Upper lobe of left lung (tissue), 6 donors: ENCODE measurements at regions not wholly inside any gene's neighbourhood (a gene's known extent, or its start where the extent isn't known, plus 50 kb on each side); places are given as distances from the start of the nearest gene placed in this dataset.
"Not testable (repeated sequence)": the region's sequence is repeated elsewhere in the genome, so short reads cannot be mapped to it uniquely, and the experiment has no call there.

Experiments
- ATAC-seq, 2 donors: fragments of 200-7000 bp; cut with Tn5 transposase; one replicate each; pipeline ENCODE4 v1.9.1; 2022; ENCODE audit warnings: mild to moderate bottlenecking in 2 of 2, moderate library complexity in 2 of 2; ENCODE audit not compliant: low FRiP score in 2 of 2
- DNase-seq, 2 donors: peaks; one replicate each; pipeline ENCODE4 v3.0.0-alpha.2; 2019 to 2020
- H3K27ac ChIP-seq, 4 donors: fragments of 200-600 bp; sonication (generic); one replicate each; pipeline ENCODE4 v1.5.1; 2016 to 2019
- H3K27me3 ChIP-seq, 4 donors: fragments of 200-600 bp; sonication (generic); one replicate each; pipeline ENCODE4 v1.5.1; 2017 to 2019
- H3K36me3 ChIP-seq, 4 donors: fragments of 200-600 bp; sonication (generic); one replicate each; pipeline ENCODE4 v1.5.1; 2016 to 2019
- H3K4me1 ChIP-seq, 4 donors: fragments of 200-600 bp; sonication (generic); one replicate each; pipeline ENCODE4 v1.5.1; 2018 to 2019
- H3K4me3 ChIP-seq, 4 donors: fragments of 200-600 bp; sonication (generic); one replicate each; pipeline ENCODE4 v1.5.1; 2017 to 2019; ENCODE audit warnings: mild to moderate bottlenecking in 2 of 4, moderate library complexity in 1 of 4
- H3K9me3 ChIP-seq, 4 donors: fragments of 200-600 bp; sonication (generic); one replicate each; pipeline ENCODE4 v1.5.1; 2018 to 2019
- EP300 ChIP-seq, 4 donors: sonication (generic); formaldehyde crosslinking; IDR thresholded peaks; one replicate each; pipeline ENCODE4 v1.5.1; 2017; ENCODE audit warnings: antibody characterized with exemption in 4 of 4, control low read depth in 2 of 4
- POLR2A ChIP-seq, 4 donors: fragments of 450-650 bp; IDR thresholded peaks; one replicate each; pipeline ENCODE4 v1.5.1; 2016 to 2017; ENCODE audit warnings: antibody characterized with exemption in 4 of 4, mild to moderate bottlenecking in 2 of 4
- POLR2AphosphoS5 ChIP-seq, 2 donors: sonication (generic); formaldehyde crosslinking; IDR thresholded peaks; one replicate each; pipeline ENCODE4 v1.5.1; 2017; ENCODE audit warnings: antibody characterized with exemption in 2 of 2
- WGBS, 2 donors: methylation state at CpG; one replicate each; pipeline ENCODE4 v1.1.5; 2017 to 2018; 5-methylcytosine and 5-hydroxymethylcytosine counted together
- TF ChIP-seq, protein P1 (sequence below), 6 experiments: fragments of 450-650 bp in 4 of 6; fragments of 200-600 bp in 2 of 6; sonication (generic) in 2 of 6; IDR thresholded peaks; one replicate each; pipeline ENCODE4 v1.5.1; 2016 to 2019; ENCODE audit warnings: antibody characterized with exemption in 6 of 6
- donor health status: DM: no; HTN: no; CAD: no; lungs with moderate emphysema.
- donor health status: DM: no; HTN: yes; CAD: no; lungs with severe emphysema.

DNA sequence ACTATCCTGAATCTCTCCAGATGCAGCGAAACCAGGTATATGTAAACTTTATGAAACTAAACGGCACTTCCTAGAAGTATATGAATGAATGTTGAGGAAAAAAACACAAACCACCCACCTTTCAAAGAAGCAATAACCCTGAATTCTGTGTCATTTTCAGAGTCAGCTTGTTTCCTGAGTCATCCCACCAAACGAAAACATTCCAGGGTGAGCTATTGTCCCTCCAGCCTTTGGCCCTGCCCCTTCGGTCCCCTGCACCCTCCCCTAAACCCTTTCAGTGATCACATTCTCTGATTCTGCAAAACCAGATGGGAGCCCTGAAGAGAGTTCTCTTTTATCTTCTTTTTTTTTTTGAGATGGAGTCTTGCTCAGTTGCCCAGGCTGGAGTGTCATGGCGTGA is 202.6 kb upstream of the ALG10B start:
- ATAC-seq = no peak
- no peaks in the 10 kb centered on the region for H3K4me1 ChIP-seq
- no peaks in the 10 kb centered on the region for H3K36me3 ChIP-seq
- WGBS, 2 donors = 70% methylated on average over 5 of the region's 5 CpGs
- no peak overlapping the region for H3K4me3 ChIP-seq
- H3K27me3 ChIP-seq = no peaks in the 10 kb centered on the region
- H3K27ac ChIP-seq = no peak overlapping the region
- TF ChIP-seq POLR2AphosphoS5 (IDR thresholded peaks at IDR 0.05) (no peak), EP300 (IDR thresholded peaks at IDR 0.05) (no peak)
- DNase-seq = no peak
- H3K9me3 ChIP-seq = no peaks in the 10 kb centered on the region

DNA sequence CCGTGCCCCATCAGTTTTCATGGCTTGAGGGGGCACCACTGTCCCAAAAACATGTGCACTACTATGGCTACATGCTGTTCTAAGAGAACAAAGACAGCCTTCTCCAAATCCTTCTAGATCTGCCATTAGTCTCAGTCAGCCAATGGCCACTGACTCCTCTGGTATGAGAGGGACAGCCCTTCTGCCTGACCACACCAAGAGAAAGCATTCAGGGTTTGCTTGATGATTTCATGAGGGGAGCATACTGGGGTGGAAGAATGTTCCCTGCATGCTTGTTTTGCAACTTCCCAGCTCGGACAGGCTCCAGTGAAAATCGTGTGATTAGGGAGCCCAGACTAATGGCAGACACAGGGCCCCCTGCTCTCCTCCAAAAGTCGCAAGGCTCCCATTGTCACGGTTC is 199.6 kb upstream of the ALG10B start:
- no peak overlapping the region for H3K4me3 ChIP-seq
- no peaks in the 10 kb centered on the region for H3K27me3 ChIP-seq
- no peak for ATAC-seq
- no peaks in the 10 kb centered on the region for H3K36me3 ChIP-seq
- no peaks in the 10 kb centered on the region for H3K9me3 ChIP-seq
- WGBS, 2 donors = 52 to 66% methylated on average over 5 of the region's 5 CpGs
- H3K4me1 ChIP-seq = no peaks in the 10 kb centered on the region
- no peak overlapping the region for H3K27ac ChIP-seq
- DNase-seq = no peak
- TF ChIP-seq, protein P1, sequence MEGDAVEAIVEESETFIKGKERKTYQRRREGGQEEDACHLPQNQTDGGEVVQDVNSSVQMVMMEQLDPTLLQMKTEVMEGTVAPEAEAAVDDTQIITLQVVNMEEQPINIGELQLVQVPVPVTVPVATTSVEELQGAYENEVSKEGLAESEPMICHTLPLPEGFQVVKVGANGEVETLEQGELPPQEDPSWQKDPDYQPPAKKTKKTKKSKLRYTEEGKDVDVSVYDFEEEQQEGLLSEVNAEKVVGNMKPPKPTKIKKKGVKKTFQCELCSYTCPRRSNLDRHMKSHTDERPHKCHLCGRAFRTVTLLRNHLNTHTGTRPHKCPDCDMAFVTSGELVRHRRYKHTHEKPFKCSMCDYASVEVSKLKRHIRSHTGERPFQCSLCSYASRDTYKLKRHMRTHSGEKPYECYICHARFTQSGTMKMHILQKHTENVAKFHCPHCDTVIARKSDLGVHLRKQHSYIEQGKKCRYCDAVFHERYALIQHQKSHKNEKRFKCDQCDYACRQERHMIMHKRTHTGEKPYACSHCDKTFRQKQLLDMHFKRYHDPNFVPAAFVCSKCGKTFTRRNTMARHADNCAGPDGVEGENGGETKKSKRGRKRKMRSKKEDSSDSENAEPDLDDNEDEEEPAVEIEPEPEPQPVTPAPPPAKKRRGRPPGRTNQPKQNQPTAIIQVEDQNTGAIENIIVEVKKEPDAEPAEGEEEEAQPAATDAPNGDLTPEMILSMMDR (IDR thresholded peaks at IDR 0.05) = no peak
- TF ChIP-seq POLR2AphosphoS5 (IDR thresholded peaks at IDR 0.05) (no peak), POLR2A (IDR thresholded peaks at IDR 0.05) (no peak), EP300 (IDR thresholded peaks at IDR 0.05) (no peak)

DNA sequence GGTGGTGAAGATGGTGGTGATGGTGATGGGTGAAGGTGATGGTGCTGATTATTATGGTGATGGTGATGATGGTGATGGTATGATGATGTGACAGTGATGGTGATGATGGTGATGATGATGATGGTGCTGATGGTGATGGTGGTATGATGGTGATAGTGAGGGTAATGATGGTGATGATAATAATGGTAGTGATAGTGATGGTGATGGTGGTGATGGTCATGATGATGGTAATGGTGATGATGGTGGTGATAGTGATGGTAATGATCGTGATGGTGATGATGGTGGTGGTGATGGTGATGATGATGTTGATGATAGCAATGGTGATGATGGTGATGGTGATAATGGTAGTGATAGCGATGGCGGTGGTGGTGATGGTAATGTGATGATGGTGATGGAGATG is 197.9 kb upstream of the ALG10B start:
- WGBS, 2 donors = 92 to 95% methylated on average over 3 of the region's 3 CpGs
- Histone ChIP-seq H3K4me3 (no peak overlapping the region), H3K9me3 (no peaks in the 10 kb centered on the region), H3K36me3 (no peaks in the 10 kb centered on the region), H3K27me3 (no peaks in the 10 kb centered on the region), H3K27ac (no peak overlapping the region), H3K4me1 (no peaks in the 10 kb centered on the region)
- TF ChIP-seq, protein P1 (IDR thresholded peaks at IDR 0.05) = no peak
- TF ChIP-seq EP300 (IDR thresholded peaks at IDR 0.05) = no peak
- no peak for TF ChIP-seq POLR2A (IDR thresholded peaks at IDR 0.05)
- no peak for TF ChIP-seq POLR2AphosphoS5 (IDR thresholded peaks at IDR 0.05)
- ATAC-seq = no peak
- no peak for DNase-seq

DNA sequence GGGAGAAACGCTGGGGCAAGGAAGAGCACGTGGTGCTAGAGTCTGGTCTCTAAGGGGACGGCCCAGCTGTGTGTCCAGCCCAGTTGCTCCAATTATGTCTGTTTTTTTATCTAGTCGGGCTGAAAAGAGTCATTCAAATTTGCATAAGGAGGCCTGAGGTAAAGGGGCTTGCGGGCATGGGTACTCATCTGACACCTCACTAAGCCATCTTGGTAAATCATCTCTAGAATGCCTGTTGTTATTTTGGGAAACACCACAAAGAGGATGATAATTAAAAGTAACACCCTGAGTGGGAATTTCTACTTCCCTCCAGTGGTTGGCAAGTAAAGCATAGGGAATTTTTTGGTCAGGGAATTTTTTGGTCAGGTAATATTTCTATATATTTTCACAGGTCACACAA is 196.1 kb upstream of the ALG10B start:
- Histone ChIP-seq H3K9me3 (no peaks in the 10 kb centered on the region), H3K27me3 (no peaks in the 10 kb centered on the region), H3K4me3 (no peak overlapping the region), H3K4me1 (no peaks in the 10 kb centered on the region), H3K27ac (no peak overlapping the region), H3K36me3 (no peaks in the 10 kb centered on the region)
- 80 to 86% methylated on average over 5 of the region's 5 CpGs for WGBS, 2 donors
- TF ChIP-seq POLR2A (IDR thresholded peaks at IDR 0.05) (no peak), EP300 (IDR thresholded peaks at IDR 0.05) (no peak), POLR2AphosphoS5 (IDR thresholded peaks at IDR 0.05) (no peak)
- TF ChIP-seq, protein P1 (IDR thresholded peaks at IDR 0.05) = no peak
- ATAC-seq (no peak), DNase-seq (no peak)

DNA sequence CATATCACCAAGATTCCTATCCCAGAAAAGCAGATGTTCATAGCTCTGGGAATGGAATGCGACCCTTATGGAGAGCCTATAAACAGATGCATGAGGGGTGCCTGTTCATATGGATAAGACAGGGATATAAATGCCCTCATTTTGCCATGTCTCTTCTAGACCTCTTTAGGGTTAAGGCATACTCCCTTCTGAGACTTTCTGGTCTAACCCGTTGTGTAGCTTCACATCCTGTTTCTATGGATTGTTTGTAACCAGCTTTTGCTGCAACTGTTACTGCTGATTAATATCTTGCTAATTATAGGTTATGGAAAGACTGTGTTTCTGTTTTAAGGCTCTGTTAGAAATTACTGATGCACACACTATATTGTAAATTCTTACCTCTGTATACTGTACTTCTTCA is 193.5 kb upstream of the ALG10B start:
- not testable (repeated sequence) for DNase-seq, H3K4me1 ChIP-seq, H3K9me3 ChIP-seq, ATAC-seq, H3K36me3 ChIP-seq, H3K4me3 ChIP-seq, H3K27me3 ChIP-seq, H3K27ac ChIP-seq
- 75 to 81% methylated on average over 2 of the region's 2 CpGs for WGBS, 2 donors

DNA sequence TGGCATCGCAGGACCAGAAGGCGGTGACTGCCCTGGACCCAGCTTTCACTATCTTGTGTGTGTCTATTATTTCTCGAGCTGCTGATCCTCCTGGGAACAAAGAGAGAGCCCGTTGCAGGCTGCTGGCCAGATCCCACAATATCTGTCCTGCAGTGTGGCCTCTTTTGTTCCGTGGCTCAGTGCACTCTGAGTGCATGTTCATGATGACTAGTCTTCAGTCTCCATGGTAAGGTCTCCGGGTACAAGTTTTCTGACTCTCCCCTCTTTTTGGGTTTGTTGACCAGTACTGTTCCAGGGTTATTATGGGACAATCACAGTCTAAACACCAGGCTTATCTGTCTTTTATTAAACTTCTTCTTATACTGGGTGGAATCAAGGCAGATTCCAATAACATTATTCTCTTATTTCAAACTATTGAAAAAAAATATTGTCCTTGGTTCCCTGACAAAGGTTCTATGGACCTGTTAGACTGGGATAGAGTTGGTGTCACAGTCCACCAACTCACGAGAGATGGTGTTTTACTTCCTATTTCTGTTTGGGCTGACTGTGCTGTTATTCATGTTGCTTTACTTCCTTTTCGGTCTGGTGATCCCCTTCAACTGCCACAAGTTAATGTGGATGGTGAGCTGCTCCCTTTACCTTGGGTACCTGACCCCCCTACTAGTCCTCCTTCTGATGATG is 192.9 kb upstream of the ALG10B start:
- Histone ChIP-seq H3K4me1 (no peaks in the 10 kb centered on the region), H3K27me3 (no peaks in the 10 kb centered on the region), H3K27ac (no peak overlapping the region), H3K4me3 (no peak overlapping the region), H3K9me3 (no peaks in the 10 kb centered on the region), H3K36me3 (no peaks in the 10 kb centered on the region)
- TF ChIP-seq EP300 (IDR thresholded peaks at IDR 0.05) = no peak
- TF ChIP-seq, protein P1 (IDR thresholded peaks at IDR 0.05) = no peak
- TF ChIP-seq POLR2AphosphoS5 (IDR thresholded peaks at IDR 0.05) = no peak
- TF ChIP-seq POLR2A (IDR thresholded peaks at IDR 0.05) = no peak
- ATAC-seq = no peak
- WGBS, 2 donors = 72 to 76% methylated on average over 8 of the region's 8 CpGs
- no peak for DNase-seq
